Stimulated activated CD8-positive, alpha-beta memory T cell treated with anti-CD3 and anti-CD28 coated beads, Interleukin-15, amount 100 ng/mL, for 1 hour (primary cell): ENCODE measurements at regions not wholly inside any gene's neighbourhood (a gene's known extent, or its start where the extent isn't known, plus 50 kb on each side); places are given as distances from the start of the nearest gene placed in this dataset.

Experiments
- DNase-seq: peaks from one replicate; pipeline ENCODE4 v3.0.0-alpha.2; 2020; ENCODE audit warnings: low read depth

DNA sequence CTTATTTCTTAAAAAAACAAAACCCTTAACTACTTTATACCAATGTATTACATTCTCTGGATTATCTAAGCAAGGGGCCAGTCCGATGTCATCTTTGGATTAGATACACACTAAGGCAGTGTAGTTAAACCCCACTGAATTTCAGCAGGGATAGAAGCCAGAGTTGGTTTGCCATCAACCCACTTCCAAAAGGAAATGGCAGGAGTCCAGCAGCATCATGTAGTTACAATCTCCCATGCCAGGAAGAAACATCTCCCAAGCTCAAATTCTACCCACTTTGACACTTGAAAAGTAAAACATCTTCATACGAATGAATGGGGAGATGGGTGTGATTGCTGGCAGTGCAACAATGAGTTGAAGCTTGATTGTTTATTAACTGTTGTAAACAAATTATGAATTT, 203.5 kb upstream of the PLXNC1 start:
- DNase-seq, result no peak

DNA sequence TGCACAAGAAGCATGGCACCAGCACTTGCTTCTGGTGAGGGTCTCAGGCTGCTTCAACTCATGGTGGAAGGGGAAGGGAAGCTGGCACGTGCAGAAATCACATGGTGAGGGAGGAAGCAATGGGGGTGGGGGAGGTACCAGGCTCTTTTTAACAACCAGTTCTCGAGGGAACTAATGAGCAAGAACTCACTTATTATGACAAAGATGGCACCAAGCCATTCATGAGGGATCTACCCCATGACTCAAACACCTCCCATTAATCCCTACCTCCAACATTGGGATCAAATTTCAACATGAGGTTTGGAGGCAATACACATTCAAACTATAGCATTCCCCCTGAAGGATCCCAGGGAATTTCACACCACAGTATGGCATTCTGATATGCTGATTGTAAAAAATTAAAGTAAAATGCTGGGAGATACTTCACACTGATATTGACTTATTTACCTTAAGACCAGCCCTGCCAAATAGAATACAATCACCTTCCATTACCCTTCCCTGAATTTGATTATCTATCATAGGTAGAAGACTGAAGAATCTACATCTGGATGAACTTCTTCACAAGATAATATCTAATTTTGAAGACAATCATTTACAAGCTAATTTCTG, 201.7 kb upstream of the PLXNC1 start:
- no peak for DNase-seq

DNA sequence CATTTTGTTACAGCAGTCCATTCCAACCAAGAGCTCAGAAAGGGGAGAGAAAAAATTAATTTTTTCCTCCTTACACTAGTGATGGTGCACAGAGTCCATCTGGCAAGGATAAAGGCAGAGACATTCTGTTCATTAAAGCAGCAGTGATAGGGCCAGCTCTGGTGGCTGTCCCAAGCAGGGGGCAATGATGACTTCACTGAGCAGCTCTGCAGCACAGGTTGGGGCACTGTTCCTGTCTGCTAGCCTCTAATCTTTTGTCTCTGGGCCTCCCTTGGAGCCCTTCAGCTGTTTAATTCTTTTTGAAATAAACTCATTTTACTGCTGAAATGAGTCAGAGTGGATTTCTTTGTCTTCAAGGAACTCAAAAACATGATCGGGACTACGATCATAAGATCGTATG, 200.9 kb upstream of the PLXNC1 start:
- DNase-seq, result no peak

DNA sequence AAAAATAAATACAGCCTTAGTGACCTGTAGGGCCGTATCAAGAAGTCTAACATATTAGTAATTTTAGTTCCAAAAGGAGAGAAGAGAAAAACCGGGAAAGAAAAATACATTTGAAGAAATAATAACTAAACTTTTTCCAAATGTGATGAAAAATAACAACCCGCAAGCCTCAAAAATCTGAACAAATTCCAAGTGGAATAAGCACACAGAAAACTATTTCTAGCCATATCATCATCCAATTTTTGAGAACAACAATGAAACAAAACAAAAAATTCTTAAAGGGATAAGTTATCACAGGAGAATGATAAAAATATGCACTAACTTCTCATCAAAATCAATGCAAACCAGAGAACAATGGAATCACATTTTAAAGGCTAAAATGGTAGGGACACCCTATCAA, 198.1 kb upstream of the PLXNC1 start:
- DNase-seq, result no peak

DNA sequence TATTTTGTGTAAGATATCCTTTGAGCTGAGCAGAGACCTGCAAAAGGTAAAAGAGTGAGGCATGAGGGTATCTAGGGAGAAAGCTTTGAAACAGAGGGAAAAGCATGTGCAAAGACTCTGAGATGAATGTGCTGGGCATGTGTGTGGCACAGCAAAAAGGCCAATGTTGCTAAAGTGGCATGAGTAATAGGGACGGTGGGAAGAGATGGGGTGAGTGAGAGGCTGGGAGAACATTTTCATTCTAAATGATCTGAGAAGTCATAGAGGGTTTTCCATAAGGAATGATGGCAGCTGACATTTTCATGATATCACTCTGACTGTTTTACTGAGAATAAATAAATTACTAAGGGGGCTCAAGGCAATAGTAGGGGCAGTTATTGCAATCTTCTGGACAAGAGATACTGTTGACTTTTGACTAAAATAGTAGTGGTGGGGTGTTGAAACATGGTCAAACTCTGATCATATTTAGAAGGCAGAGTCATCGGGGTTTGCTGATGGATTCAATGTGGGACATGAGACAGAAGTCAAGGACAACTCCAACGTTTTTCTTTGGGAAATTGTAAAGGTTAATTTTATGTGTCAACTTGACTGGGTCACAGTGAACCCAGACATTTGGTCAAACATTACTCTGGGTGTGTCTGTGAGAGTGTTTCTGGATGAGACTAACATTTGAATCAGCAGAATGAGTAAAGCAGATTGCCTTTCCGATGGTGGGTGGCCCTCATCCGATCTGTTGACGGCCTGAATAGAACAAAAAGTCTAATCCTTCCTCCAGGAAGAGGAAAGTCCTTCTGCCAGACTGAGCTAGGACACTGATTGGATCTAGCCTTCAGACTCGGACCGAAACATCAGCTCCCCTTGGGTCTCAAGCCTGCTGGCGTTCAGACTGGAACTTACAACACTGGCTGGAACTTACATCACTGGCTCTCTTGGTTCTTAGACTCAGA, 193.9 kb upstream of the PLXNC1 start:
- DNase-seq, result no peak

DNA sequence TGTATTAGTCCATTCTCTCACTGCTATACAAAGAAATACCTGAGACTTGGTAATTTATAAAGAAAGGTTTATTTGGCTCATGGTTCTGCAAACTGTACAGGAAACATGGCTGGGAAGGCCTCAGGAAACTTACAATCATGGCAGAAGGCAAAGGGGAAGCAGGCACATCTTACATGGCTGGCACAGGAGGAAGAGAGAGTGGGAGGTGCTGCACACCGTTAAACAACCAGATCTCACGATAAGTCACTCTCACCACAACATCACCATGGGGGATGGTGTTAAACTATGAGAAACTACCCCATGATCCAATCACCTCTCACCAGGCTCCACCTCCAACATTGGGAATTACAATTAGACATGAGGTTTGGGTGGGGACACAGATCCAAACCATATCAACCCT, 191.8 kb upstream of the PLXNC1 start:
- no peak for DNase-seq

DNA sequence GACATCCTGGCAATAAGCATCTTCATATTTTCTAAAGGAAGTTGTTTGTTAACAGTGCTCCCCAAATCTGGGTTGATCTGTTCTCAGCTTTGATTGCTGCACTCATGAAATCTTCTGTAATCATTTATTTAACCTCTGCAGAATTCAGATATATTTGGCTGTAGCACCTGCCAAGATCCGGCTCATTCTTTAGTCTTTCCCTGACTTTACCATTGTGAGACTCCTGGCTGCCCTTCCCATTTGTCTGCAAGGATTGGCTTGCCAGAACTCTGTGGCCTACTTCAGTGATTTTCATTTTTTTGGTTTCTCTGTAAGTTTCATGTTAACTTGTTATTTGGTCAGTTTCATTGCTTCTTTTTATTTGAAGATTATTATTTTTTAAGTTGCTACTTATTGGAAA, 191.2 kb upstream of the PLXNC1 start:
- no peak for DNase-seq

DNA sequence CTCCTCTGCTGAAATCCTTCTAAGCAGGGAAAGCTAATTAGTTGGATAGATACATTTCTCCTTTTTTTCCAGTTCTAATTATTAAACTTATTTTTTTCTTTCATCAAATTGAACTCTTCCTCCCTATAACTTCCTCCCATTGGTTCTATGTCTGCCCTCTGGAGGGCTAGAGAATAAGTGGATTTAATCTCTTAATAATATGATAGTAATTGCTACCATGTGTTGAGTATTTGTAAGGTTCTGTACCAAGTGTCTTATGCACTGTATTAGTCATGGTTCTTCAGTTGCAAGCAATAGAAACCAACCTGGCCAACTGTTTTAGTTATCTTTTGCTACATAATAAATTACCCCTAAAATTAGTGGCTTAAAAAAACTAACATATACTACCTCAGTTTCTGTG, 190.5 kb upstream of the PLXNC1 start:
- no peak for DNase-seq

DNA sequence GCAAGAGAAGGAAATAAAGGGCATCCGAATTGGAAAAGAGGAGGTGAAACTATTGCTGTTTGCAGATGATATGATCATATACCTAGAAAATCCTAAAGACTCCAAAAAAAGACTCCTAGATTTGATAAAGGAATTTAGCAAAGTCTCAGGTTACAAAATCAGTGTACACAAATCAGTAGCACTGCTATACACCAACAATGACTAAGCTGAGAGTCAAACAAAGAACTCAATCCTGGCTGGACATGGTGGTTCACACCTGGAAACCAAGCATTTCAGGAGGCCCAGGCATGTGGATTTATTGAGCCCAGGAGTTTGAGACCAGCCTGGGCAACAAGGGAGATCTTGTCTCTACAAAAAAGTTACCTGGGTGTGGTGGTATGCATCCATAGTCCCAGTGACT, 188.7 kb upstream of the PLXNC1 start:
- no peak for DNase-seq

DNA sequence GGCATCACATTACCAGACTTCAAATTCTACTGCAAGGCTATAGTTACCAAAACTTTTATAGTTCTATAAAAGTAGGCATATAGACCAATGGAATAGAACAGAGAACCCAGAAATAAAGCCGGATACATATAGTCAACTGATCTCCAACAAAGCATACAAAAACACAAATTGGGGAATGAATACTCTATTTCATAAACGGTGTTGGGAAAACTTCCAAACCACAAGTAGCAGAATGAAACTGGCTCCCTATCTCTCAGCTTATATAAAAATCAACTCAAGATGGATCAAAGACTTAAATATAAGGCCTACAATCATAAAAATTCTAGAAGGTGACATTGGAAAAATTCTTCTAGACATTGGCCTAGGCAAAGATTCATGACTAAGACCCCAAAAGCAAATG, 187.9 kb upstream of the PLXNC1 start:
- DNase-seq, result no peak

DNA sequence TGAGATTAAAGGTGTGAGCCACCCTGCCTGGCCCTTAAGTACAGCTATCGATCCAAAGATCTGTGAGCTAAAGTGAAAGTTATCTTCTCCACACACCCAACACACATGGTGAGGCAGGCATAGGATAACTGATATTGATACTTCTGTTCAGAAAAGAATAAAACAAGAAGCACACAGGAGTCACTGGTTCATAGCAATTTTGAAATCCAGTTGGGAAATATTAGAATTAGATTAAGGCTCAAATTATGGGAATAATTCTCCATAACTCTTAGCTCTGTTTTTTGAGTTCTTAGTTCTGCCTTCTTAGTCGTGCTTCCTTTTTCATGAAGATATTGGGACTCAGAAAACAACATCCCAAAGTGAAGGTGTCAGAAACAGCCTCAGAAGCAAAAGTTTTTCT, 186.0 kb upstream of the PLXNC1 start:
- no peak for DNase-seq

DNA sequence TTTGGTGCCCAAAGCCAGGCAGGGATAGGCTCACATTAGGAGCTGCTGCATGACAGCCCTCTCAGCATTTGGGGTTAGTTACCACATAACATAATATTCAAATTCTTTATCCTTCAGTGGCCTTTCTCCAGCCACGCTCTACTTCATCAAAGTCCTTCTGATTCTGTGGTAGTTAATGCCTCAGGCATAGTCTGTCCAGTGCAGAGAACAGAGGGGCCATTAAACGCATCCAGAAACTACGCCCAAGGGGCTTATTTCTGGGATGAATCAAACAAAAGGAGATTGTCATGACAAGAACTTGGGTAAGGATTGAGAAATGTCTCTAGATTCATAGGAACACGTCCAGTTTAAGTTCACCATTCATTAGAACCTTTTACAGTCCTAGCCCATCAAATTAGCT, 183.4 kb upstream of the PLXNC1 start:
- DNase-seq, result no peak

DNA sequence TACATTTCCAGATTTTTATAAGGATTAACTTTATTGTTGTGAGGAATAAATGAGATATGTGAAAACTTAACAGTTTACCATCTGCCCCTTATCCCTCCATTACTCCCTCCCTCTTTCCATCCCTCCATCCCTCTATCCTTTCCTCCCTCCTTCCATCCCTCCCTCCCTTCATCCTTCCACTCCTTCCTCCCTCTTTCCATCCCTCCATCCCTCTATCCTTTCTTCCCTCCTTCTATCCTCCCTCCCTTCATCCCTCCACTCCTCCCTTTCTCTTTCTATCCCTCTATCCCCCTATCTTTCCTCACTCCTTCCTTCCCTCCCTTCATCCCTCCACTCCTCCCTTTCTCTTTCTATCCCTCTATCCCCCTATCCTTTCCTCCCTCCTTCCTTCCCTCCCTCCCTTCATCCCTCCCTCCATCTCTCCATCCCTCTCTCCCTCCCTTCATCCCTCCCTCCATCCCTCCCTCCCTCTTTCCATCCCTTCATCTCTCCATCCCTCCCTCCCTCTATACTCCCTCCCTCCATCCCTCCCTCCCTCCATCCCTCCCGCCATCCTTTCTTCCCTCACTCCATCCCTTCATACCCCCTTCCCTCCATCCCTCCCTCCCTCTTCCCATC, 181.8 kb upstream of the PLXNC1 start:
- DNase-seq, result no peak

DNA sequence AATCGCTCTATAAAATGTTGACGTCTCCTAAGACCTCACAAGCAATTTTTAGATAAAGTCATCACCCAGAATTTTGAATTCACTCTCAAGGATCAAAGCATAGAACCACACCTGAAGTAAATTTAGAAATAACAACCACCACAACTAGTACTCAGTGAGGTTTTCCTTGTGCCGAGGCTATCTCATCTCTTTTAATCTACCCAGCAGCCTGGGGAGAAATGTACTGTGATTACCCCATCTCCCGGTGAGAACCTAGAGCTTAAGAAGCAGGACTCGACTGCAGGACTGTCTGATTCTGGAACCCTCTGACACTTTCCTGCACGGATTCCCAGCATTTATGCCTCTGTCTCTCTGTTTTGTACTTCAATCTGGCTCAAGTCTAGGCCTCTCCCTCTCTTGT, 180.9 kb upstream of the PLXNC1 start:
- no peak for DNase-seq

DNA sequence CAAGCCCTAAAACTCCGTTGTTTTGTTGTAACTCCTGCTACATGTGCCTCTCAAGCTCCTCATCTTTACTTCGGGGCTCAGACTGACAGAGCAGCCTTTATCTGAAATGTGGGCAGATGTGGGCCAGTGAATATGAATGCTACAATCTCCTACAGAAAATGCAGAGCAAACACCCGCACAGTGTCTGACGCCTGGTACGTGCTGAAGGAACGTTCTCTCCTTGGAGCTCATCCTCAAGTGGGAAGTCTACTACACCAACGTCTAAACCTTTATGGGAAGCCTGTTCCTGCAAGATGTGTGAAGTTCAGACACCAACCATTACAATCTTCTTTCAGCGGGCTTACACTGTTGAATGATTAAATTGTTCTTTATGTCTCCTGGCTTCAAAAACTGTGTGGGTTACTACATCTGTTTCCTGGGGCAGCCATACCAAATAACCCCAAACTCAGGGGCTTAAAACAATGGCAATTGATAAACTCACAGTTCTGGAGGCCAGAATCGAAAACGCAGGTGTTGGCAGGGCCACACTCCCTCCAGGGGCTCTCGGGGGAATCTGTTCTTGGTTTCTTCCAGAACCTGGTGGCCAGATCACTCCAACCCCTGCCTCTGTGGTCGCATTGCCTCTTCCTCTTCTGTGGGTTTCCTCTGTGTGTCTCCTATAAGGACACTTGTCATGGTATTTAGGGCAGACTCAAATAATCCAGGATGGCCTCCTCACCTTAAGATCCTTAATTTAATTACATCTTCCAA, 179.7 kb upstream of the PLXNC1 start:
- DNase-seq, result no peak

DNA sequence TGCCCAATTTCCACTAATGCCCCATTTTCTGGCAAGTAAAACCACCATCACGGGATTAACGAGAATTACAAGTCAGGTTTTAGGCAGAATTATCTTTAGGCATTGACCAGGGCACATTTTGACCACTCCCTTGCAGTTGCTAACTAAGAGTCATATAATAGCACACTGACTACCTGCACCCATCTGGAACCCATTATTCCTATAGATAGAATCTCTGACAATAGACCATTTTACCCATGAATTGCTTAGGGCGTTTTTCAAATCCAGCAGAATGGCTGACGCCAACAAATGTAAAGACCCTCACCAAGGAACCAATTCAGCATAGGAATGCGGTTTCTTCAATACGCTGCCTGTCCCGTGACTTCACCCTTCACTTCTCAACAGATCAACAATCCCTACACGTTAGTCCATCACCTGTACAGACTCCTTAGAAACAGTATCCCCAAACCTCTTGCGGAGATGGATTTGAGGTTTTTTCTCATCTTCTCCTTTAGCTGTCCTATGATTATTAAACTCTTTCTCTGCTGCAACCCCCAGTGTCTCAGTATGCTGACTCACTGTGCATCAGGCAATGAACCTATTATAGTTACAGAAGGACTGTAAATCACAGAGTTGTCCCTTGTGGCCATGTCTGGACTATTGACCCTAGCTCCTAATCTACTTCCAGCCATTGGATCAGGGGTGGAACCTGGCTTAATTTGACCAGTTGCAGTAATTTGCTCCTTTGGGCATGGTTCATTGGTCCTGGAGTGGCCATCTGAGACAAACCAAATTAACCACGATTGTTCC, 177.3 kb upstream of the PLXNC1 start:
- no peak for DNase-seq

DNA sequence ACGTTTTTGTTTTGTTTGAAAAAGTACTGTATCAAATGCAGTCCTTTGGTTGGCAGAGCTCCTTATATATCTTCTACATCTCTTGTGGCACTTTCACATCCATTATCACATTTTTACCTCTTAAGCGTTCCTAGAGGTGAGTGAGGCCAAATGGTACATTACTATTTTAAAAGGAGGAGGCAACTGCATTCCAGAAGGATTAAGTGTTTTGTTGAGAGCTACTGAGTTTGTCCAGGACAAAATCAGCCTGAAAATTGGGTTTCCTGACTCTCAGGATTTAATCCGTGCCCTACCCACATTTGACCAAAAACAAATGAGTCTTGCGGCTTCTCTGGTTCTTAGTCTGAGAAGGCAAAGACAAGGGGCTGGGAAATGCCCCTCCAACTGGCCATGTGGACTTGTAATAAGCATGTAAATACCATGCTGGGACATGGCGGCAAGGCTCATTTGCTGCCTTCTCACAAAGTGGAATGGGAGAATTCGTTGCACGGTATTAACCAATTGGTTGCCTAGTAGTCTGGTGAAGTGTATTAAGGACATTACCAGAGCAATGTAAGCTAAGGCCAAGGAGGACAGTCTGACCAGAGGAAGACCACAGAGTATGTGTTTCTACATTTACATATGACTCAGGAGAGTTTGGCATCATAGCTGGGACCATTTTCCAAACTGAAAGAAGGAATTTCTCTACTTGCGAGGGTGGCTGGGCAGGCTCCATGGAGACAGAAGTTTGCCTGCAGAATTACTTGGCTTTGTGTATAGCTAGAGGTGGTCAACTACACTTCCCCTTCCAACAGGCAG, 175.8 kb upstream of the PLXNC1 start:
- no peak for DNase-seq

DNA sequence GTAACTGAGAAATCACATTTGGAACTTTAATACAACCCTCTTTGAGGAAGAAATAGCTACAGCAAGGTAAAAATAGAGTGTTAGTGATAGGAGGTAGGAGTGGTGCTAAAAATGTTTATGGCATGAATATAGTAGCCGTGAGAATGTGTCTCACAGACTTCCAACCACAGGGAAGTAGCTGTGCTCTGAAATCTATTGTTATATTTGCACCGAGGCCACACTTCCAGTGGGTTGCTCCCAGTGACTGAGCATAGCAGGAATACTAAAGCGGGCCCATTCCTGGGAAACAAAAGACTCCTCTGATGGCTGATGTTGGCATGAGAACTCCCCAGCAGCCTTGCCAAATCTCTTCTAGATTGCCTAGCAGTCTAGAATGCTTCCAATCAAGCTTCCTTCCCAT, 174.1 kb upstream of the PLXNC1 start:
- no peak for DNase-seq

DNA sequence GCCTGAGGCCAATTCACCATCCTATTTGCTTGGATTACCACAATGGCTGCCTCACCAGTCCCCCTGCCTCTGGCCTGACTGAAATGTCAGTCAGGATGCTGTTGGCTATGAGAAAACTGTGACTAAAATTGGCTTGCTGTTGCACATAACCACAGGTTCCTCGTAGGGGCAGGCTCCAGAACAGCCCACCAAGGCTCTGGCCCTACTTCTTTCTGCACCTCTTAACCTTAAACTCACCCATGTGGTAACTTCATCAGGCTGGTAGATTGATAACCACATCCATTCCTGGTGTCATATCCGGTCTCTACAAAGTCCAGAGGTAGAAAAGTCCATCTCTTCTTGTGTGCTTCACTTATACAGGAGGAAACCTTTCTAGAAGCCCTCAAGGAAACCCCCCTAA, 172.4 kb upstream of the PLXNC1 start:
- DNase-seq, result no peak

DNA sequence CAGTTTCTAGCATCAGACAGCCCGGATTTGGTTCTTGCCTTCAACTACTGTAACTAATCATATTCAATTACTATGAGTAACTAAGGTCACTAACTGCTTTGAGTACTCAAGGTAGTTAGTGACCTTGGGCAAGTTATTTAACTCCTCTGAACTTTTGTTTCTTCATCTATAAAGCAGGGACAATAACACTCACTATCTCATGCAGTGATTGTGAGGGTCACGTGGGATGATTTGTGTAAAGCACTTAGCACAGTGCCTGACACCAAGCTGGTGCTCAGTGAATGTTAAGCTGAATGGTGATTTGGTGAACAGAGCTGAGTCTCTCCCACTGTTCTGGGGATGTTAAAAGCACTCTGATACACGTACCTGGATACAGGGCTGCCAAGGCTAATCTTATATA, 171.3 kb upstream of the PLXNC1 start:
- no peak for DNase-seq

DNA sequence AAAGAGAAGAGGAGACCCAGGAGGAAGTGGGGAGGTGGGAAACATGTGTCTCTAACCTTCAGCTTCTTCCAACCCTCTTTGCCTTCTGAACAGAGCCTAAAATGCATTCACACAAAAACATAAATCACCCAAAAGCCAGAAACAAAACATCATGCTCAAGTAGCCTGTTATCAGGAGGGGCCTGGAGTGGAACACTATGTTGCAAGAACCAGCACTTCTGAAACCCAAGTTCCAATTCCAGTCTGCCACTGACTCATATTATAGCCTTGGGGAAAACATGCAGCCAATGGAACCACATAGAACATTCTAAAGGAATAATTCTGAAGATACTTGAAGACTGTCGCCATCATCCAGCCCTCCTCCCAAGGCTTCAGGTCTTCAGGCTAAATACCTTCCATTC, 169.8 kb upstream of the PLXNC1 start:
- DNase-seq, result no peak
